ENCODE measurements at regions not wholly inside any gene's neighbourhood (a gene's known extent, or its start where the extent isn't known, plus 50 kb on each side); places are given as distances from the start of the nearest gene placed in this dataset.
"Not testable (repeated sequence)": the region's sequence is repeated elsewhere in the genome, so short reads cannot be mapped to it uniquely, and the experiment has no call there.

- H2BK12ac ChIP-seq (ENCODE audit: low read depth, low read length); H3K9me3 ChIP-seq (ENCODE audit: insufficient read depth in 2 of 2, low read depth in 1 of 2, low read length in 1 of 2); H3K23me2 ChIP-seq (ENCODE audit: low read depth, low read length); H3K27ac ChIP-seq (ENCODE audit: low read depth, low read length); H3K27me3 ChIP-seq (replicated peaks in 1 of 4; ENCODE audit: control insufficient read depth in 3 of 4, extremely low read depth in 1 of 4, insufficient read depth in 3 of 4, low read length in 3 of 4); H4K91ac ChIP-seq (replicated peaks; ENCODE audit: insufficient read length, low read length); H2BK120ac ChIP-seq (replicated peaks; ENCODE audit: low read depth, low read length); H3K4me2 ChIP-seq (ENCODE audit: insufficient read depth in 1 of 2, low read depth in 2 of 2, low read length in 2 of 2); H2BK5ac ChIP-seq (ENCODE audit: low read depth, low read length); H2BK15ac ChIP-seq (ENCODE audit: low read length); DNase-seq (ENCODE audit: low read depth in 1 of 2, low spot score in 2 of 2); H3K4ac ChIP-seq (replicated peaks; ENCODE audit: insufficient read length, low read depth, low read length); H3K79me1 ChIP-seq (ENCODE audit: low read depth, low read length); H4K8ac ChIP-seq (ENCODE audit: extremely low read depth, insufficient read depth, low read length); H3K79me2 ChIP-seq (ENCODE audit: control insufficient read depth in 1 of 2, insufficient read depth in 2 of 2, low read length in 2 of 2); H2AK5ac ChIP-seq (ENCODE audit: low read depth, low read length); H4K5ac ChIP-seq (ENCODE audit: insufficient read length, low read depth, low read length); H3K23ac ChIP-seq (ENCODE audit: insufficient read length); H3K4me3 ChIP-seq (ENCODE audit: extremely low read depth in 1 of 4, insufficient read depth in 2 of 4, low read depth in 3 of 4, low read length in 4 of 4); H3K18ac ChIP-seq (ENCODE audit: extremely low read depth, low read length); H3K36me3 ChIP-seq (ENCODE audit: control insufficient read depth in 2 of 4, insufficient read depth in 4 of 4, low read length in 3 of 4); H2AFZ ChIP-seq (ENCODE audit: low read length); H3K14ac ChIP-seq (ENCODE audit: insufficient read length); FAIRE-seq; H4K20me1 ChIP-seq (replicated peaks in 1 of 2; ENCODE audit: control insufficient read depth in 1 of 2, insufficient read depth in 2 of 2, low read length in 2 of 2); H3K9ac ChIP-seq (replicated peaks in 1 of 4; ENCODE audit: extremely low read depth in 1 of 4, low read depth in 3 of 4, low read length in 3 of 4); H3K4me1 ChIP-seq (replicated peaks in 1 of 4; ENCODE audit: control insufficient read depth in 3 of 4, insufficient read depth in 4 of 4, low read length in 3 of 4); H3K56ac ChIP-seq (replicated peaks; ENCODE audit: insufficient read length, low read depth, low read length); H2BK20ac ChIP-seq (ENCODE audit: low read length): not testable (repeated sequence)
- CTCF ChIA-PET (ENCODE audit: partially characterized antibody) = interaction anchor here (0.9 to 3.8 kb wide), 5 partner anchors 8 to 133 kb away, joined by 3 to 19 read pairs (median 4); no protein-coding TSS in a partner anchor
- 93% methylated on average over 9 of the region's 11 CpGs; no CpG with 5 or more reads in 1 of the 2 experiments for WGBS, 2 experiments (ENCODE audit: extremely low coverage in 1 of 2, insufficient coverage in 1 of 2, insufficient read length in 1 of 2, insufficient replicate concordance in 2 of 2, low coverage in 1 of 2, low lambda C conversion rate in 2 of 2, missing lambda C conversion rate in 1 of 2)
- POLR2A ChIA-PET (ENCODE audit: partially characterized antibody) = interaction anchor here (0.9 kb wide), 1 partner anchor 11 kb away, joined by 3 read pairs; no protein-coding TSS in a partner anchor
Observed at GRCh38 chr2:120545007-120545406, 190.7 kb upstream of the GLI2 start.
